Epithelial cell of proximal tubule (primary cell): ENCODE measurements at regions not wholly inside any gene's neighbourhood (a gene's known extent, or its start where the extent isn't known, plus 50 kb on each side); places are given as distances from the start of the nearest gene placed in this dataset.
"Not testable (repeated sequence)": the region's sequence is repeated elsewhere in the genome, so short reads cannot be mapped to it uniquely, and the experiment has no call there.

Experiments used
- DNase-seq: peaks from one replicate; pipeline ENCODE4 v3.0.0-alpha.2; 2011; ENCODE audit warnings: low read depth
- H3K4me3 ChIP-seq: 2 replicates; pipeline ENCODE4 v1.5.1; 2011; ENCODE audit warnings: low read depth, mild to moderate bottlenecking, low read length
- CTCF ChIP-seq: conservative IDR thresholded peaks from 2 replicates; pipeline ENCODE4 v1.5.1; 2012; ENCODE audit warnings: low read depth, mild to moderate bottlenecking, low read length

- no peak overlapping the region for H3K4me3 ChIP-seq
- TF ChIP-seq CTCF = no peak
- DNase-seq = no peak
Observed at GRCh38 chr11:23644443-23644842, 784.2 kb upstream of the CCDC179 start.

DNA sequence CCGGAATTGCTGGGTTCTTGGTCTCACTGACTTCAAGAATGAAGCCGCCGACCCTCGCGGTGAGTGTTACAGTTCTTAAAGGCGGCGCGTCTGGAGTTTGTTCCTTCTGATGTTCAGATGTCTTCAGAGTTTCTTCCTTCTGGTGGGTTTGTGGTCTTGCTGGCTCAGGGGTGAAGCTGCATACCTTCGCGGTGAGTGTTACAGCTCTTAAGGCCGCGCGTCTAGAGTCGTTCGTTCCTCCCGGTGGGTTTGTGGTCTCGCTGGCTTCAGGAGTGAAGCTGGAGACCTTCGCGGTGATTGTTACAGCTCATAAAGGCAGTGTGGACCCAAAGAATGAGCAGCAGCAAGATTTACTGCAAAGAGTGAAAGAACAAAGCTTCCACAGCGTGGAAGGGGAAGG lies 792.1 kb upstream of the CCDC179 start:
- H3K4me3 ChIP-seq, DNase-seq: not testable (repeated sequence)

GRCh38 chr11:23653071-23653675 lies 792.9 kb upstream of the CCDC179 start:
- DNase-seq = no peak
- no peak overlapping the region for H3K4me3 ChIP-seq
- no peak for TF ChIP-seq CTCF

DNA sequence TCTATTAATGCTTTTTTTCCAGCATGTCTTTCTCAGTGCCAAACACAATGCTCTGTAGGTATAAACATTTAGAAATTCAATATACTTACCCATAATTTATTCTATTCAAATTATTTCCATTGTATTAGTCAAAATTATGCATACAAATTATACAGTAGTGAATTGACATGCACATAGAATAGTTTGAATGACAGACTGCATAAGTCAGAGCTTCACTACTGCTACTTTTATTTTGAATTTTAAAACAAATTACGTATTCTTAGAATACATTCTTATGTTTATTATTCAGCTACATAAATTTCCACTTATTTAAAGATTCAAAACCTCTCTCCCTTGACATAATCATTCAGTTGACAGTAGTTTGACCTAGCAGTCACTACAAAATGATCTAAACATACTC lies 808.0 kb upstream of the CCDC179 start:
- no peak overlapping the region for H3K4me3 ChIP-seq
- no peak for DNase-seq
- TF ChIP-seq CTCF = no peak

- H3K4me3 ChIP-seq = no peak overlapping the region
- no peak for DNase-seq
- no peak for TF ChIP-seq CTCF
Observed at GRCh38 chr11:23673366-23673765, 813.1 kb upstream of the CCDC179 start.

GRCh38 chr11:23674866-23675265 lies 814.6 kb upstream of the CCDC179 start:
- TF ChIP-seq CTCF = no peak
- no peak overlapping the region for H3K4me3 ChIP-seq
- no peak for DNase-seq

DNA sequence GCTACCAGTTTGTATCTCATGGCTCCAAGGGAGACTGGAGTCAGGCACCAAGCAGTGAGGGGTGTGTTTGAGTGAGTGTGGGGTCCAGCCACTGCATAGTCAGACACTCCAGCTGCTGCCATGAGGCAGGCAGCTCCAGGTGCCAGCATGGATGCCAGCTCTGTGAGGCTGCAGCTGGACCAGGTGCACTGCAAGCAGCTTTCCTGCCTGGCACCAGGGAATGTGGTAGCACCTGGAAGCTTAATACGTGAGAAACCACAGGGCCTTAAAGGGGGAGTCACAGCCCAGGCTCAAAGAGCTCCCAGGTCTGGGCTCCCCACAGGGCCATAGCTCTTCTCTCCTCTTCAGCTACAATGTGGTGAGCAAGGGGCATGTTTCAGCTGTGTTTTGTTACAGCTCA lies 817.8 kb upstream of the LUZP2 start:
- TF ChIP-seq CTCF = no peak

GRCh38 chr11:23679981-23680380 lies 816.9 kb upstream of the LUZP2 start:
- no peak for DNase-seq

More for the DNA sequence above, 817.8 kb upstream of the LUZP2 start:
- no peak for DNase-seq
- H3K4me3 ChIP-seq = no peak overlapping the region

More at GRCh38 chr11:23679981-23680380, 816.9 kb upstream of the LUZP2 start:
- TF ChIP-seq CTCF = no peak
- no peak overlapping the region for H3K4me3 ChIP-seq
